HCEC 1CT (cell line): ENCODE measurements at regions not wholly inside any gene's neighbourhood (a gene's known extent, or its start where the extent isn't known, plus 50 kb on each side); places are given as distances from the start of the nearest gene placed in this dataset.
"Not testable (repeated sequence)": the region's sequence is repeated elsewhere in the genome, so short reads cannot be mapped to it uniquely, and the experiment has no call there.

Experiments used
- DNase-seq: peaks from one replicate; pipeline ENCODE4 v3.0.0-alpha.2; 2017

- no peak for DNase-seq
Measured at GRCh38 chr2:167843217-167843616, 404.2 kb downstream of the STK39 start.

- no peak for DNase-seq
Measured at GRCh38 chr2:167842047-167842446, 405.3 kb downstream of the STK39 start.

GRCh38 chr2:167835290-167835689 lies 412.1 kb downstream of the STK39 start:
- not testable (repeated sequence) for DNase-seq

GRCh38 chr2:167834707-167835106 lies 412.7 kb downstream of the STK39 start:
- DNase-seq, result no peak

- DNase-seq, result no peak
Measured at GRCh38 chr2:167833294-167833693, 414.1 kb downstream of the STK39 start.

- DNase-seq, result no peak
Measured at GRCh38 chr2:167832868-167833287, 414.5 kb downstream of the STK39 start.

GRCh38 chr2:167827352-167828097 lies 419.9 kb downstream of the STK39 start:
- DNase-seq, result no peak

GRCh38 chr2:167826906-167827305 lies 420.5 kb downstream of the STK39 start:
- no peak for DNase-seq

- DNase-seq, result no peak
Measured at GRCh38 chr2:167825664-167826063, 421.7 kb downstream of the STK39 start.

GRCh38 chr2:167822690-167823465 lies 424.5 kb downstream of the STK39 start:
- no peak for DNase-seq

- no peak for DNase-seq
Measured at GRCh38 chr2:167820488-167820887, 426.9 kb downstream of the STK39 start.

GRCh38 chr2:167818521-167818920 lies 428.9 kb downstream of the STK39 start:
- no peak for DNase-seq

GRCh38 chr2:167817908-167818307 lies 429.5 kb downstream of the STK39 start:
- no peak for DNase-seq

GRCh38 chr2:167817422-167817821 lies 430.0 kb downstream of the STK39 start:
- DNase-seq, result no peak

GRCh38 chr2:167816874-167817290 lies 430.5 kb downstream of the STK39 start:
- no peak for DNase-seq

GRCh38 chr2:167814881-167815718 lies 432.3 kb downstream of the STK39 start:
- DNase-seq, result no peak

GRCh38 chr2:167814482-167814880 lies 432.9 kb downstream of the STK39 start:
- not testable (repeated sequence) for DNase-seq

GRCh38 chr2:167809799-167810198 lies 437.6 kb downstream of the STK39 start:
- DNase-seq, result not testable (repeated sequence)

GRCh38 chr2:167803449-167803988 lies 443.9 kb downstream of the STK39 start:
- no peak for DNase-seq

GRCh38 chr2:167794554-167795255 lies 452.7 kb downstream of the STK39 start:
- DNase-seq, result no peak

- no peak for DNase-seq
Measured at GRCh38 chr2:167793725-167794124, 453.7 kb downstream of the STK39 start.

- DNase-seq, result no peak
Measured at GRCh38 chr2:167792126-167792525, 455.3 kb downstream of the STK39 start.
